Activated naive CD4-positive, alpha-beta T cell treated with anti-CD3 and anti-CD28 coated beads, Interleukin-2, amount 10 ng/mL, durations not matched to agents 7 days and 5 days (primary cell): ENCODE measurements at regions not wholly inside any gene's neighbourhood (a gene's known extent, or its start where the extent isn't known, plus 50 kb on each side); places are given as distances from the start of the nearest gene placed in this dataset.

Experiments
- CTCF ChIA-PET: fragments of 350-600 bp; sonication (Branson Sonifier 250); formaldehyde crosslinking; loops from one replicate; lab custom pipeline; 2021; ENCODE audit warnings: antibody characterized with exemption; lab: Charles Lee
- DNase-seq: peaks from one replicate; pipeline ENCODE4 v3.0.0-alpha.2; 2020
- H3K27ac Mint-ChIP-seq: one replicate; pipeline ENCODE4 v1.8.0; 2021; ENCODE audit warnings: mild to moderate bottlenecking, moderate library complexity, mixed read lengths
- H3K27me3 Mint-ChIP-seq: one replicate; pipeline ENCODE4 v1.8.0; 2021; ENCODE audit warnings: mild to moderate bottlenecking, mixed read lengths
- H3K36me3 Mint-ChIP-seq: one replicate; pipeline ENCODE4 v1.8.0; 2021; ENCODE audit warnings: mixed read lengths
- H3K4me1 Mint-ChIP-seq: one replicate; pipeline ENCODE4 v1.8.0; 2021; ENCODE audit warnings: mixed read lengths
- H3K4me3 Mint-ChIP-seq: one replicate; pipeline ENCODE4 v1.8.0; 2021; ENCODE audit warnings: mild to moderate bottlenecking, moderate library complexity, mixed read lengths
- H3K9me3 Mint-ChIP-seq: one replicate; pipeline ENCODE4 v1.8.0; 2021; ENCODE audit warnings: mixed read lengths

DNA sequence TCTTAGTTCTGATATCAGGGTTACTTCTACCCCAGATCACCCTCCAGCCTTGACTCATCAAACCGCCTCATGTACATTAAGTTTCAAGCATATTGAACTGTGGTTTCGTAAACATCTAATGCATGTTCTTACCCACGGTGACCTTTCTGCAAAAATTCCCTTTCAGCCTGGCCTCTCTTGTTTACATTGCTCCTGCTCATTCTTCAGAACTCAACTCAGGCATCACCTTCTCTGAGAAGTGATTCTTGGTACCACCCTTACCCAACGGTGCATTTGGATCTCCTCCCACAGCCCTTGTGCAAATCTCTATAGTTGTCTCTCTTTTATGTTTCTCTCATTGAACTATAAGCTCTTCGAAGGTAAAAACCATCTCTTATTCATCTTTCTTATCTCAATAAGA, 503.1 kb upstream of the PKDCC start:
- H3K27ac Mint-ChIP-seq: no peak overlapping the region
- no peaks in the 10 kb centered on the region for H3K36me3 Mint-ChIP-seq
- CTCF ChIA-PET: no interaction called here
- no peaks in the 10 kb centered on the region for H3K27me3 Mint-ChIP-seq
- no peak overlapping the region for H3K4me3 Mint-ChIP-seq
- no peak for DNase-seq
- peaks cover 2% of the 10 kb centered on the region for H3K9me3 Mint-ChIP-seq
- H3K4me1 Mint-ChIP-seq: no peaks in the 10 kb centered on the region

DNA sequence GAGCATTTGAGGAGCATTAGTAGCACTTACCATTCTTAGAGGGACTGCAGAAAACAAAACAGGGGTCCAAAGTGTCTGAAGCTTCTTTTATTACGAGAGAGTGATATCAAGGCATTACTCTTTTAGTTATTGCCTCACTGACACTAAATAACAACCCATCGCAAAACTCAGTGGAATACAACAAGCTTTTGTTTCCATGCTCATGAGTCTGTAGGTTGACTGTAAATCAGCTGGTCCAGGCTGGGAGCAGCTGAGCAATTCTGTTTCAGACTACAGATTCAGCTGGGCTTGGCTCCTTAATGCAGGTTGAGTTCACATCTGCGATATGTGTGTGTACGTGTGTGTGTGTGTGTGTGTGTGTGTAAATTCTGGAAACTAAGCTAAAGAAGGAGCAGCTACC, 501.8 kb upstream of the PKDCC start:
- Mint-ChIP-seq H3K4me3 (no peak overlapping the region), H3K4me1 (no peaks in the 10 kb centered on the region), H3K36me3 (no peaks in the 10 kb centered on the region), H3K27me3 (no peaks in the 10 kb centered on the region), H3K27ac (no peak overlapping the region), H3K9me3 (peaks cover 2% of the 10 kb centered on the region)
- DNase-seq: no peak
- CTCF ChIA-PET: no interaction called here

DNA sequence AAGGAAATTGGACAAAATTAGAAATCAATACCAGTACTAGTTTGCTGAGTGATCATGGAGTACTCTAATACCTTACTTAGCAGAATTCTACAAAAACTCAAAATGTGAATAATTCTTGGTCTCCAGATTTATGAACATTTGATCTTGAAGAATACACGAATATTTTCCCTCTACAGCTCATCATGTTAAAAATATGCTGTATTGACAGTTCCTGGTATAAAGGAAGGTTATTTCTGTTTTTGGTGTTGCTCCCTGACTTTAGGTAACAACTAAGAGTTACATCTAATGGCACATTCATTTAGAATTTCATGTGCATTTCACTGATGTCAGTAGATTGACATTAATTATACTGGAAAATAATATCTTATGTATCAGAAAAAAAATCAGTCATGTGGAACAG, 479.2 kb upstream of the PKDCC start:
- no peak overlapping the region for H3K4me3 Mint-ChIP-seq
- CTCF ChIA-PET: no interaction called here
- no peaks in the 10 kb centered on the region for H3K4me1 Mint-ChIP-seq
- DNase-seq: no peak
- no peaks in the 10 kb centered on the region for H3K9me3 Mint-ChIP-seq
- no peaks in the 10 kb centered on the region for H3K27me3 Mint-ChIP-seq
- H3K27ac Mint-ChIP-seq: no peak overlapping the region
- no peaks in the 10 kb centered on the region for H3K36me3 Mint-ChIP-seq

DNA sequence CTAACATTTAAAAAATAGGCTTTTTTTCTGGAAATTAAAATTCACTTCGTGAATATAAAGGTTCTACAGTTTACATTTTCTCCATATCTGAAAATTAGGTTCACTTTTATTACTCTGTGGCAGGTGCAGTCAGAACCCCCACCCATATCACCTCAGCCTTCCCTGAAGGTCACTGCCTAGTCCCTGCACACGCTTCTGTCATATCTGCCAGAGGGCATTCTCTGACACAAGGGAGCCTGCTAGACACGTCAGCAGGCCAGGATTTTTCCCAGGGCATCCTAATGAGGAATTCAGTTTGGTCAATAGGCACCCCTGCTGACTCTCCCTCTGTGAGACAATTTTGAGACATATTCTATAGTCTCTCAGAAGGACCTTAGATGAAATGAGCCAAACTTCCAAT, 475.7 kb upstream of the PKDCC start:
- no peak overlapping the region for H3K4me3 Mint-ChIP-seq

DNA sequence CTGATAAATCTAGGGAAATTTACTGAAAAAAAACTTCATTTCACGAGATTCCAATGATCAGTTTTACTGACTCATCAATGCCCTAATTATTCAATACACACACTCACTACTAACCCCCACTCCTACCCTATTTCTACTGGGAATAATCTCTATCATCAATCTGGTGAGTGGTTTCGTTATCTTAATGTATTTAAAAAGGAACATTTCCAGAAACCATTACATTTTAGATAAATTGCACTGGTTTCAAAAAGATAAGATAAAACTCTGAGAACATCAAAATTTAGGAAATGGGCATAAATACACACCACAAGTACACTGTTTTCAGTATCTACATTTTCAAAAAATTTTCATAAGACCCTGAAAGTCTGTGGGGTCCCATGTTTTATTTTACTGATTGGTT, 471.4 kb upstream of the PKDCC start:
- DNase-seq: no peak
- CTCF ChIA-PET: no interaction called here
- Mint-ChIP-seq H3K9me3 (no peaks in the 10 kb centered on the region), H3K27ac (no peak overlapping the region), H3K4me3 (no peak overlapping the region), H3K4me1 (no peaks in the 10 kb centered on the region), H3K27me3 (no peaks in the 10 kb centered on the region), H3K36me3 (no peaks in the 10 kb centered on the region)

More for the DNA sequence above, 475.7 kb upstream of the PKDCC start:
- no peaks in the 10 kb centered on the region for H3K4me1 Mint-ChIP-seq
- H3K27ac Mint-ChIP-seq: no peak overlapping the region
- no peak for DNase-seq
- no peaks in the 10 kb centered on the region for H3K27me3 Mint-ChIP-seq
- no peaks in the 10 kb centered on the region for H3K9me3 Mint-ChIP-seq
- CTCF ChIA-PET: no interaction called here
- no peaks in the 10 kb centered on the region for H3K36me3 Mint-ChIP-seq

DNA sequence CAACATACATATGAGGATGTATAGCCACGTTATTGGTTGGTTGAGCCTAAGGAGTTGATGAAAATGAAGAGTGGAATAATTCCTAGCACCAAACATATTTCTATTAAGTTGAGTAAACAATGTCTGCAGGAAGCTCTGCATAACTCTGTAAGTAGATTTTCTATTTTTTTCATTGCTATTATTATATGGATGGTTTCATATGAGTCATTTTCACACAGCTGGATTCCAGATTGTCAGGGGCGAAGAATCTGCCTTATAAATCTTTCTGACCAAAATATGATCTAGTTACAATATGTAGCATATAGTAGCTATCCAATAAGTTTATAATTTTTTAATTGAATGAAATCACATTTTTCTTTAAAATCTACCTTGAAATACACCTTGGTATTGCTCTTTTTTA, 468.0 kb upstream of the PKDCC start:
- no peak overlapping the region for H3K4me3 Mint-ChIP-seq
- H3K36me3 Mint-ChIP-seq: no peaks in the 10 kb centered on the region
- no peak for DNase-seq
- no peaks in the 10 kb centered on the region for H3K4me1 Mint-ChIP-seq
- CTCF ChIA-PET: no interaction called here
- H3K27me3 Mint-ChIP-seq: no peaks in the 10 kb centered on the region
- no peak overlapping the region for H3K27ac Mint-ChIP-seq
- peaks cover 10% of the 10 kb centered on the region for H3K9me3 Mint-ChIP-seq

DNA sequence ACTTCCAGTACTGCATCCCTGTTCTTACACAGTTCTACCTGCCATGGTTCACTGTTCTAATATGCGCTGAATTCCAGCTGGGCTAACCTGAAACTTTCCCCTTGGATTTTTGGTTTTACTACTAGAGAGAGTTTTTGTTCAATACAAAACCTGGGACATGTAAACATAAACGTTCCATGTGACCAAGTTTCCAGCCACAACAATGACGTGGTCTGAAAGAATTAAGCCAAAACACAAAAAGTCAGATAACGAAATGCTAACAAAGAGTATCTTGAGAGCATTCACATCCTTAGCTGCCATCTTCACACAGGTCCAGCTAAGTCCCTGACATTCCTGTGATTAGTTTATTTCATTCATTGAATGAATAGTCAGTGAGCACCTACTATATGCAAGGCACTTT, 467.0 kb upstream of the PKDCC start:
- H3K27ac Mint-ChIP-seq: no peak overlapping the region
- CTCF ChIA-PET: no interaction called here
- no peak overlapping the region for H3K4me3 Mint-ChIP-seq
- H3K27me3 Mint-ChIP-seq: no peaks in the 10 kb centered on the region
- no peak for DNase-seq
- peaks cover 12% of the 10 kb centered on the region for H3K9me3 Mint-ChIP-seq
- H3K4me1 Mint-ChIP-seq: no peaks in the 10 kb centered on the region
- no peaks in the 10 kb centered on the region for H3K36me3 Mint-ChIP-seq

DNA sequence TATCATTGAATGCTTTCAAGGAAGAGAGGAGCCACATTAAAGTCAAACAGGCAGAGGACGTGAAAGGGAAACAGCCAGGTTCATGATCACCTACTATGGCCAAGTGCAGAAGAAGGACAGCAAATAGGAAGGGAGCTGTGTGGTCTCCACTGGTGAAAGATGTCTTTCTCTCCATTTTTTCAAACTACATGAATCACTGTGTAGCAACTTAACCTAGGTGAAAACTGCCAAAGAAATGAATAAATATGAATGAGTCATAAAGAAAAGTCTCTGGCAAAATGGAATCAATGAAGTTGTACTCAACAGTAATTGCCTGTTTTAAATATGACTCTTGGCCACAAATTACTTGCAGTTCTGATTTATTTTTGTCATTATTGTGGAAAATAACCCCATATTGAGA, 452.6 kb upstream of the PKDCC start:
- no peak overlapping the region for H3K27ac Mint-ChIP-seq
- H3K27me3 Mint-ChIP-seq: no peaks in the 10 kb centered on the region
- H3K9me3 Mint-ChIP-seq: no peaks in the 10 kb centered on the region
- no peaks in the 10 kb centered on the region for H3K4me1 Mint-ChIP-seq
- DNase-seq: no peak
- H3K4me3 Mint-ChIP-seq: no peak overlapping the region
- no peaks in the 10 kb centered on the region for H3K36me3 Mint-ChIP-seq
- CTCF ChIA-PET: no interaction called here

DNA sequence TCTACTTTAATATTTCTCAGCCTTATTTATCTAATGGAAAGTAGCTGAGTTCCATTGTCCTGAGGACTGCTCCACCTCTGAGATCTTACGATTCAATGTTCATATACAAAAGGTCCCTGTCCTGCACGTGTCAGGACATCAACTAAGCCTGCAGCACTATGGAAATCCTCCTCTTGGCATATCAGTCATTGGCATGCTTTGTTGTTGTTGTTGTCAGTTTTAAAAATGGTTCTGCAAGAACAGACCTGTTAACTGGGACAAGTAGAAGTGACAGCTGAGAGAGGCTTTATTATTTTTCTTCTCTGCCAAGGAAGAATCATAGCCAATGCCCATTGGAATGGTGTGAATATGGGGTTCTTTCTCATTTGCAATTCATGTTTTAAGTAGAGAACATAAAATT, 450.1 kb upstream of the PKDCC start:
- DNase-seq: no peak
- no peaks in the 10 kb centered on the region for H3K36me3 Mint-ChIP-seq
- no peaks in the 10 kb centered on the region for H3K9me3 Mint-ChIP-seq
- no peak overlapping the region for H3K4me3 Mint-ChIP-seq
- H3K4me1 Mint-ChIP-seq: no peaks in the 10 kb centered on the region
- no peaks in the 10 kb centered on the region for H3K27me3 Mint-ChIP-seq
- no peak overlapping the region for H3K27ac Mint-ChIP-seq
- CTCF ChIA-PET: no interaction called here

DNA sequence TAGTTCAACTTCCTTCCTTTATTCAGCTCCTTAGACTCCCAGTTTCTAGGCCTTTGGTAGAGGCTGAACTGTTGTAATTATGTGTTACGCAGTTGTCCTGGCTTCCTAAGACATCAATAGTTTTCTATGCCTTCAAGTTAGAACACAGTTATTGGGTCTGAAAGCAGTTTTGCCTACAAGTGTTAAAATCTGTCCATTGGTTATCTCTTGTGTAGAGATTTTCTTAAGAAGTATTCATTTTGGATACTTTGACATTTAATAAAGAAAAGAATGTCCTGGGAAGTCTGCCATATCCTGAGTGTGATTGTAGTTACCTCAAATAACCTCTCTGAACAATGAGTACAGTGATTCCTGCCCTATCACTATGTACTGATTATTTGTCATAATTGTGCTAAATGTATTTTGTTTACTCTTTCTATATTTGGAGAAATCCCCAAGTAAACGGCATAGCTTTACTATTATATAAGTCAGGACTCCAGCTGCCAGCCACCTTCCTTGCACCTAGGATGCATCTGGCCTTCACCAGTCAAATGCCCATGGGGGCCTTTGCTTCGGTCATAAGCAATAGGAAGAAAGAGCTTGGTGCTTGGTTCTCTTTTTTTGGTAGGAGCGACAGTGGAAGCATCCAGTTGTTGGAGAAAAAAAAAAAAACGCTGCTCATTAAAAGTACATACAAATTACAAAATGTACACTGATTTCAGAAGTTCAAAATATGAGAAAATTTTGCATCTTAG, 449.5 kb upstream of the PKDCC start:
- Mint-ChIP-seq H3K4me3 (no peak overlapping the region), H3K9me3 (no peaks in the 10 kb centered on the region), H3K36me3 (no peaks in the 10 kb centered on the region), H3K4me1 (no peaks in the 10 kb centered on the region), H3K27me3 (no peaks in the 10 kb centered on the region), H3K27ac (no peak overlapping the region)
- CTCF ChIA-PET: no interaction called here
- no peak for DNase-seq

DNA sequence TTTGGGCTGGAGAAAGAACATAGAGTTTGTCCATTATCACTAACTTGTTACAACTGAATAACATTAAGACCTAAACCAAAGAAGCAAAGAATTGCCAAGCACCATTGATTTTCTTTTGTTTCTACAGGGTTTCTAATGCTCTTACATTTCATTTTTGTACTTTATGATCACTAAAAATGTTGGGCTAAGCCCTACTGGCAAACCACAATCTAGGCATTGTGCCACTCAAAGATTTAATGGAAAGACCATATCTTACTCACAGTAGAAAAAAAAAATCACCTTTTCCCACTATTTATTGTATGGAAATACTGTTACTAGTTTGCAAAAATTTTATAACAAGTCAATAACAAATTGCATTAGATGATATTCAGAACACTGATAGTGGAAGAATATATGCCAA, 447.4 kb upstream of the PKDCC start:
- Mint-ChIP-seq H3K36me3 (no peaks in the 10 kb centered on the region), H3K27ac (no peak overlapping the region), H3K27me3 (no peaks in the 10 kb centered on the region), H3K4me1 (no peaks in the 10 kb centered on the region), H3K4me3 (no peak overlapping the region), H3K9me3 (no peaks in the 10 kb centered on the region)
- CTCF ChIA-PET: no interaction called here
- no peak for DNase-seq

DNA sequence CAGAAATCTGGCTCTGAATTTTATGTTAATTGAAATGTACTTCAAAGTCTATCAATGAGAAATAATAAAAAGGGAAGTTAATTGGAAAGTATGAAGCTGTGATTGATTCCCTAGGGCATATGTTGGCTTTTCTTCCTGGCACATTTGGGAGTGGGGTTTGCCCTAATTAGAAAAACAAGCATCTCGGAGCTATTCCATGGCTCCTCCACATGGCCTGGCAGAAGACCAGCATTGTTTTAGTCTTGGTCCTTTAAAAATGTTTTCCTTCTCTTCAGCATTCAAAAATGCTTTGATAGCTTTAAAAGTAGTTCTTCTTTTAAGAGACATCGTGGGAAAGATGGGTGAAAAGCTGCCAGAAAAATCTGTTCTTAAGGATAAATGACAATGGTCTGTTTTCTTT, 445.5 kb upstream of the PKDCC start:
- CTCF ChIA-PET: no interaction called here
- no peaks in the 10 kb centered on the region for H3K27me3 Mint-ChIP-seq
- no peaks in the 10 kb centered on the region for H3K9me3 Mint-ChIP-seq
- H3K36me3 Mint-ChIP-seq: no peaks in the 10 kb centered on the region
- no peak overlapping the region for H3K4me3 Mint-ChIP-seq
- H3K27ac Mint-ChIP-seq: no peak overlapping the region
- no peaks in the 10 kb centered on the region for H3K4me1 Mint-ChIP-seq
- no peak for DNase-seq

DNA sequence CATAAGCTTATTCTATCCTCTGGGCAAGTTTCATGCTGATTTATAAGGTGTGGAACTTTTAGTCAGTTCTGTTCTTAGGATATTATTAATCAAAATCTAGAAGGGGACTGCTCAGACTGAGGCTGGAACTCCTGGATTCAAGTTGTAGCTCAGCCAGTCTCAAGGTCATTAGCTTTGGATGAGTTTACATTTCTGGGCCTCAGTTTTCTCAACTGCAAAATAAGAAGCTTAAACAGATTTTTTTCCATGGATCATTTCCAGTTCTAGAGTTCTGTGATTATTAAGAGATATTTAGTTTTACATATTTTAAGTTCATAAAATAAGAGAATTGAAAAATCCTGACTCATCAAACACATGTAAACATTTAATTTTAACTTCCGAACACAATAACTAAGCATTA, 442.5 kb upstream of the PKDCC start:
- H3K27ac Mint-ChIP-seq: no peak overlapping the region
- H3K36me3 Mint-ChIP-seq: no peaks in the 10 kb centered on the region
- no peaks in the 10 kb centered on the region for H3K27me3 Mint-ChIP-seq
- no peak overlapping the region for H3K4me3 Mint-ChIP-seq
- no peaks in the 10 kb centered on the region for H3K4me1 Mint-ChIP-seq
- DNase-seq: no peak
- CTCF ChIA-PET: no interaction called here
- H3K9me3 Mint-ChIP-seq: no peaks in the 10 kb centered on the region

DNA sequence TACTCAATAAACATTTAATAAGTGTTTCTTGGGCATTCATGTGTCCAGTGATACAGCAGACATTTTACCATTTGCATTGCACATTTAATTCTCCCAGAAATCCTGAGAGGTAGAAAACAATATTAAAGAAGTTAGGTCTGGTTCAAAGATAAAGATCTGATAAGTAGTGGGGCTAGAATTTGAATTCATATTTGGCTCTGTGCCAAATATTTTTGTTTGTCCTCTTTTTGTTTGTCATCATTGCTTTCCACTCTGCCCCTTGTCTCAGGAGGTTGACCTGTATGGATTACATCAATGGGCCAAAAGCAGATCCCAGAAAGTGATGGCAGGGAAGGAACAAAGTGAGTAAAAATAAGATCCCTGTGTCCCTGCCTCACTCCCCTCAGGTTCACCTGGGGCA, 441.9 kb upstream of the PKDCC start:
- CTCF ChIA-PET: no interaction called here

DNA sequence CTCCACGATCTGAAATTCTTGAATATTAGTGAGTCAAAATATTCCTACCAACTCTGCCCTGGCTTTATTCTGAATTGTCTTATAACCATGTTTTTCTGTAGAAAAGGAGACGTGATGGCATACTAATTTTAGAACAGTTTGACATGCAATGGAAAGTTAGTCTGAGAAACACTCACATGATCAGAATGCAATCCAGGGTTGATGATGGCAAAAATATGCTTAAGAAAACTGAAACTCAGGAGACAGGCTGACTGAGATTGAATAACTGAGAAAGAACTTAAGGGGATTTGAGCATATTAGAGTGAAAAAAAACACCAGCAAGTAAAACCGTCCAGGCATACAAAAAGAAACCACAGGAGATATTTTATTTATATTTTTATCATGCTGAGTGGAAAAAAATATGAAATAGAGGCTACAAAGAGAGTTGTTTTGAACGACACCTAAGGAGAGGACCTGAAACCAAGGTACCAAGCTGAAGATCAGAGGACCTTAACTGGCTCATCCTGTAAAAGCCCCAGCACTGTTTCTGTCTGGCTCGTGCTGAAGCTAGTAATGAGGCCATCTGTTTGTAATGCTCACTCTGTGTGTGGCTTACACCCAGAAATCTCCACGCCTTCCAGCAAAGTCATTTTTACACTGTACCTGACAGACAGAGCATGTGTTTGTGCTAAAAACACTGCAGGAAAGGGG, 437.2 kb upstream of the PKDCC start:
- H3K4me1 Mint-ChIP-seq: no peaks in the 10 kb centered on the region
- no peaks in the 10 kb centered on the region for H3K36me3 Mint-ChIP-seq
- no peaks in the 10 kb centered on the region for H3K27me3 Mint-ChIP-seq
- H3K4me3 Mint-ChIP-seq: no peak overlapping the region
- DNase-seq: no peak
- CTCF ChIA-PET: no interaction called here
- H3K27ac Mint-ChIP-seq: no peak overlapping the region
- H3K9me3 Mint-ChIP-seq: no peaks in the 10 kb centered on the region

More for the DNA sequence above, 441.9 kb upstream of the PKDCC start:
- Mint-ChIP-seq H3K4me3 (no peak overlapping the region), H3K27ac (no peak overlapping the region), H3K36me3 (no peaks in the 10 kb centered on the region), H3K9me3 (no peaks in the 10 kb centered on the region), H3K4me1 (no peaks in the 10 kb centered on the region), H3K27me3 (no peaks in the 10 kb centered on the region)
- DNase-seq: no peak
